Thyroid gland (tissue), 4 donors: ENCODE measurements at regions not wholly inside any gene's neighbourhood (a gene's known extent, or its start where the extent isn't known, plus 50 kb on each side); places are given as distances from the start of the nearest gene placed in this dataset.

ENCODE experiments used
- CTCF ChIP-seq, 6 experiments: fragments of 200-600 bp in 3 of 6; fragments of 450-650 bp in 3 of 6; sonication (generic) in 3 of 6; IDR thresholded peaks; one replicate each; pipeline ENCODE4 v1.5.1; 2016 to 2019; ENCODE audit warnings: antibody characterized with exemption in 6 of 6, mild to moderate bottlenecking in 2 of 6, inconsistent platforms in 1 of 6, moderate library complexity in 1 of 6
- POLR2A ChIP-seq, 2 donors: fragments of 450-650 bp; IDR thresholded peaks; one replicate each; pipeline ENCODE4 v1.6.1; 2017; ENCODE audit warnings: antibody characterized with exemption in 2 of 2, mild to moderate bottlenecking in 2 of 2, moderate library complexity in 1 of 2

- TF ChIP-seq POLR2A (IDR thresholded peaks at IDR 0.05) (no peak), CTCF (IDR thresholded peaks at IDR 0.05) (no peak)
These were observed 114.3 kb downstream of the TRIB2 start for GRCh38 chr2:12831016-12831415.
